GM12865 (cell line): ENCODE measurements at regions not wholly inside any gene's neighbourhood (a gene's known extent, or its start where the extent isn't known, plus 50 kb on each side); places are given as distances from the start of the nearest gene placed in this dataset.
"Not testable (repeated sequence)": the region's sequence is repeated elsewhere in the genome, so short reads cannot be mapped to it uniquely, and the experiment has no call there.

ENCODE experiments used
- DNase-seq: peaks from one replicate; pipeline ENCODE4 v3.0.0; 2010; ENCODE audit warnings: low read depth
- H3K4me3 ChIP-seq: 2 replicates; pipeline ENCODE4 v1.5.1; 2011; ENCODE audit warnings: mild to moderate bottlenecking, low read depth, low read length, control low read depth
- CTCF ChIP-seq: IDR thresholded peaks from 2 replicates; pipeline ENCODE4 v1.5.1; 2011; ENCODE audit warnings: low read length, control low read depth, low read depth, inconsistent platforms; ENCODE audit not compliant: insufficient read depth; ENCODE audit errors: missing control alignments

DNA sequence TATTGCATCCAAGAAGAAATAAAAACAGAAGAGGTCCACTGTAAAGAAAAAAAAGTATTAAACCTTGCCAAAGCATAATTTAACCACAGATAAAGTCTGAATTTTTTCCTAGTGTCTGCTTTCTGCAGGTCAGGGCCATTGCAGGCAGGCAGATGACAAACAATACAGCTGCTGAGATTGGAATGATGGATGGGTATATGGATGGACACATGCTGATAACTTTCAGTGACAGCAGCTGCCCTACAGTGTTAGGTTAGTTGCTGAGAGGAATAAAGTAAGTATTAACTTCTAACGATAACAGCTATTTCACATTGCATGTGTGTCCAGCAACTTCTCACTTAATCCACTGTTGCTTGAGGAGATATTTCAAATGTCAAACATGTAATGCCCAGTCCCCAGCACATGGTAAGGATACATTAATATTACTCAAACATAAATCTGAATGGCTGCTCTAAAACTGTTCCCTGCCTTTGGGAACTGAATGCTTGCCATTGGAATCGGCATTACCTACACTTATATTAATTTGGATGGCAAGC, 515.3 kb downstream of the RMST start:
- no peak for DNase-seq
- no peak for TF ChIP-seq CTCF
- no peak overlapping the region for H3K4me3 ChIP-seq

GRCh38 chr12:97982684-97983083, 520.1 kb downstream of the RMST start:
- DNase-seq = no peak
- no peak for TF ChIP-seq CTCF

GRCh38 chr12:97983796-97984195, 521.2 kb downstream of the RMST start:
- no peak for DNase-seq
- no peak for TF ChIP-seq CTCF
- no peak overlapping the region for H3K4me3 ChIP-seq

More at GRCh38 chr12:97982684-97983083, 520.1 kb downstream of the RMST start:
- H3K4me3 ChIP-seq = no peak overlapping the region

- H3K4me3 ChIP-seq = no peak overlapping the region
- DNase-seq = no peak
- no peak for TF ChIP-seq CTCF
Measured at GRCh38 chr12:97984436-97984835, 521.8 kb downstream of the RMST start.

GRCh38 chr12:97984974-97985580, 522.5 kb downstream of the RMST start:
- no peak for DNase-seq
- no peak overlapping the region for H3K4me3 ChIP-seq
- no peak for TF ChIP-seq CTCF

DNA sequence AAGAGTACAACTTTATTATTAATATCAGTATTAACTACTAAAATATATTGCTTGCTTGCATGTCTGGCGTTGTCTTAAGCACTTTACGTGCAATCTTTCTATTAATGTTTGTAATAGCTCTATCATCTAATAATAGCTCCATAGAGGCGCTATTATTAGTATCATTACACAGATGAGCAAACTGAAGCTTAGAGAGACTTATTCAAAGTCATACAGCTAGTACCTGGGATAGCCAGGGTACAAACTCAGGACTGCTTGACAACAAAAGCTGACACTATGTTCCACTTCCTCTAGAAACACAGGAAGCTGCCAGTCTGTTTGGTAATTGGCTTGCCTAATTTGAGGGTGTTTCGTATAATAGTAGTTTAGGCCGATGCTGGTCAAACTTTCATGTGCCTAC, 523.2 kb downstream of the RMST start:
- no peak overlapping the region for H3K4me3 ChIP-seq
- no peak for TF ChIP-seq CTCF

DNA sequence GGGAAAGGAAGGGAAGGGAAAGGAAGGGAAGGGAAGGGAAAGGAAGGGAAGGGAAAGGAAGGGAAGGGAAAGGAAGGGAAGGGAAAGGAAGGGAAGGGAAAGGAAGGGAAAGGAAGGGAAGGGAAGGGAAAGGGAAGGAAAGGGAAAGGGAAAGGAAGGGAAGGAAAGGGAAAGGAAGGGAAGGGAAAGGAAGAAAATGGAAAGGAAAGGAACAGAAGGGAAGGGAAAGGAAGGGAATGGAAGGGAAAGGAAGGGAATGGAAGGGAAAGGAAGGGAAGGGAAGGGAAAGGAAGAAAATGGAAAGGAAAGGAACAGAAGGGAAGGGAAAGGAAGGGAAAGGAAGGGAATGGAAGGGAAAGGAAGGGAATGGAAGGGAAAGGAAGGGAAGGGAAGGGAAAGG, 526.0 kb downstream of the RMST start:
- not testable (repeated sequence) for DNase-seq, H3K4me3 ChIP-seq

More for the DNA sequence above, 523.2 kb downstream of the RMST start:
- DNase-seq = no peak
